Central memory CD8-positive, alpha-beta T cell (primary cell): ENCODE measurements at regions not wholly inside any gene's neighbourhood (a gene's known extent, or its start where the extent isn't known, plus 50 kb on each side); places are given as distances from the start of the nearest gene placed in this dataset.
"Not testable (repeated sequence)": the region's sequence is repeated elsewhere in the genome, so short reads cannot be mapped to it uniquely, and the experiment has no call there.

Source experiments
- ATAC-seq: fragments of 150-1000 bp; cut with Tn5 transposase; replicated peaks from 2 replicates; pipeline ENCODE4 v1.10.0; 2022; ENCODE audit warnings: mild to moderate bottlenecking, moderate FRiP score, moderate number of reproducible peaks; ENCODE audit not compliant: poor library complexity, severe bottlenecking; ENCODE audit errors: extremely low read depth
- DNase-seq, 2 donors: peaks; one replicate each; pipeline ENCODE4 v3.0.0; 2021; ENCODE audit warnings: low spot score in 2 of 2
- H3K27ac Mint-ChIP-seq: one replicate; pipeline ENCODE4 v1.8.0; 2022; ENCODE audit warnings: low read depth, mild to moderate bottlenecking, moderate library complexity, mixed read lengths
- H3K27me3 Mint-ChIP-seq: one replicate; pipeline ENCODE4 v1.8.0; 2022; ENCODE audit warnings: mixed read lengths
- H3K36me3 Mint-ChIP-seq: one replicate; pipeline ENCODE4 v1.8.0; 2022; ENCODE audit warnings: mild to moderate bottlenecking, moderate library complexity, mixed read lengths; ENCODE audit not compliant: insufficient read depth
- H3K4me1 Mint-ChIP-seq: one replicate; pipeline ENCODE4 v1.8.0; 2022; ENCODE audit warnings: mixed read lengths
- H3K4me3 Mint-ChIP-seq: one replicate; pipeline ENCODE4 v1.8.0; 2022; ENCODE audit warnings: mild to moderate bottlenecking, moderate library complexity, mixed read lengths
- H3K9me3 Mint-ChIP-seq: one replicate; pipeline ENCODE4 v1.8.0; 2022; ENCODE audit warnings: mixed read lengths

DNA sequence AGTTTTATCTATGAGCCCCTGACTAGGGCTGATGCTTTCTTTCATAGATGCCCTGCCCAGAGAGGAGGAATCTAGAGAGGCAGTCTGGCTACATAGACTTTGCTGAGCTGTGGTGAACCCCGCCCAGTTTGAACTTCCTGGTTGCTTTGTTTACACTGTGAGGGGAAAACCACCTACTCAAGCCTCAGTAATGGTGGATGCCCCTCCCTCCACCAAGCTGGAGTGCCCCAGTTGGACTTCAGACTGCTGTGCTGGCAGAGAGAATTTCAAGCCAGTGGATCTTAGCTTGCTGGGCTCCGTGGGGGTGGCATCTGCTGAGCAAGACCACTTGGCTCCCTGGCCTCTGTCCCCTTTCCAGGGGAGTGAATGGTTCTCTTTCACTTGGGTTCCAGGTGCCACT, 792.3 kb upstream of the MANEA start:
- H3K27ac Mint-ChIP-seq, H3K4me1 Mint-ChIP-seq, H3K27me3 Mint-ChIP-seq, DNase-seq, H3K36me3 Mint-ChIP-seq, ATAC-seq, H3K4me3 Mint-ChIP-seq: not testable (repeated sequence)
- H3K9me3 Mint-ChIP-seq: peaks cover 34% of the 10 kb centered on the region

DNA sequence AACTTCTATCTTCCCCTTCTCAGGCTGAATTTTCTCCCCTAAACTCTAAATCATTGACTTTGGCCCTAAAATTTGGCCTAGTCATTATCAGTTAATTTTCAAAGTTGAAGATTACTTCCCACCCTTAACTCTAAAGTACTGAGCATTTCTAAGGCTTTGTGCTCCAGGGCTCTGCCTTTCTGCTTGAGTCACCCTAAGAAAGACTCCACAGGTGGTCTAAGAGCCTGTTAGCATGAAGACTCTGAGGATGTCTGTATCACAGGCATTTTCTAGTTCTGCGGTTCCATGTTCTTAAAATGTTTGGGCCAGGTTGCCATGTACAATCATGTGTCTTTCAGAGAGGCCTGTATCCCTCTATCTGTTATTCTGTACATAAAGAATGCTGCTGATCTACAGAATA, 808.1 kb upstream of the MANEA start:
- Mint-ChIP-seq H3K4me3 (no peak overlapping the region), H3K4me1 (no peaks in the 10 kb centered on the region), H3K9me3 (no peaks in the 10 kb centered on the region), H3K36me3 (no peaks in the 10 kb centered on the region), H3K27me3 (no peaks in the 10 kb centered on the region), H3K27ac (no peak overlapping the region)
- ATAC-seq (no peak), DNase-seq (no peak)

DNA sequence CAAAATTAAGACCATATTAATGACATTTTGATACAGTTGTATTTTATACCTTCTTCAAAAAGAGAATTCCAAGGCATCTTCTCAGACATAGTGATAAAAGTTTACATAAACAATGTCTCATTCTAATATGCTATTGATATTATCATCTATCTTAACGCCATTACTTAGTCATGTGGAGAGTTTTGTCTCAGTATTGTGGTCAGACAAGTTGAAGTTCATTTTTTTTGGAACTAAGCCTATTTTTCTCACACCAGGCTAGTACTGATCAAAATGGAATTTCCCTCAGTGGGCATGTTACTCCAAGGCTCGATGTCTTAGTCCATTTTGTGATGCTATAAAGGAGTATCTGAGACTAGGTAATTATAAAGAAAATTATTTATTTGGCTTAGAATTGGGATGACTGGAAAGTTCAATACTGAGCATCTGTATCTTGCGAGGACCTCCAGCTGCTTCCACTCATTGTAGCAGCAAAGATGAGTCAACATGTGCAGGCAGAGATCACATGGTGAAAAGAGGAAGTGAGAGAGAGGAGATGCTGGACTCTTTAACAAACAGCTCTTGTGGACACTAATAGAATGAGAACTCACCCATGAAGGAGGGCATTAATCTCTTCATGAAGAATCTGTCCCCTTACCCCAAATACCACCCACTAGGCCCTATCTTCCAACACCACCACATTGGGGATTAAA, 825.5 kb upstream of the MANEA start:
- H3K36me3 Mint-ChIP-seq: no peaks in the 10 kb centered on the region
- H3K27ac Mint-ChIP-seq: no peak overlapping the region
- peaks cover 13% of the 10 kb centered on the region for H3K9me3 Mint-ChIP-seq
- no peaks in the 10 kb centered on the region for H3K4me1 Mint-ChIP-seq
- no peaks in the 10 kb centered on the region for H3K27me3 Mint-ChIP-seq
- ATAC-seq (no peak), DNase-seq (no peak)
- no peak overlapping the region for H3K4me3 Mint-ChIP-seq

DNA sequence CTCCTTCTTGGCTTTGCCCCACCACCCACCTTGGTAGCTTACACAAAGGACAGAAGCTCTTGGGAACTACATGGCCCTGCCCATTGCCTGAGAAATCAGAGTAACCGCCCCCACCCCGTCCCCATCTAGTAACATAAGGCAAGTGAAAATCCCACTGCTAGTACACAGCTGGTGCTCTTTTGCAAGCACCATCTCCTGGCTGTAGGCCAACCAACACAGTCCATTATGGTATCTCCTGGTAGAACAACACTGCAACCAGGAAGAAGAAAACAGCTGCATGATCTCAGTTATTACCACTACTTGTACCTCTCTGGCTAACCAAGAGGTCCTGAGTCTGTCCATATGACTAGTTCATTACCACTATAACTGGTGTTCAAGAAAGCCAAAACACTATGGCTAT, 841.1 kb upstream of the MANEA start:
- ATAC-seq (no peak), DNase-seq (no peak)
- peaks cover 31% of the 10 kb centered on the region for H3K9me3 Mint-ChIP-seq
- no peaks in the 10 kb centered on the region for H3K27me3 Mint-ChIP-seq
- no peaks in the 10 kb centered on the region for H3K4me1 Mint-ChIP-seq
- no peak overlapping the region for H3K4me3 Mint-ChIP-seq
- H3K27ac Mint-ChIP-seq: no peak overlapping the region
- H3K36me3 Mint-ChIP-seq: no peaks in the 10 kb centered on the region

DNA sequence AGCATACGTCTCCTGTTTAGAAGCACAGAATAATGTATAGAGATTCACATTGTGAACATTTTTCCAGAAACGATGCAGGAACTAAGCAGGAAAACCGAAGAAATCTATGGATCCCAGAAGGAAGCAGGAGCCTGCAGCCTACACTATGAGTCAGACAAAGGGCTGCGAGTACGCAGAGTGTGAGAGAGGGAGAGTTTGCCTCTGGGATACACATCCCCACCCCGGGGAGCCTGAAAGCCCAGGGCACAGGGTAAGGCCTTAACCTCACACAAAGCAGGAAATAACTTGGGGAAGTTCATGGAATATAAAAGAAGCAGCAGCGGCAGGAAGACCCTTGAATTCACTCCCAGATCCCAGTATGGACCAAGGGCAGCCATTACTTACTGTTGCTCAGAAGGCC, 842.1 kb upstream of the MANEA start:
- no peak overlapping the region for H3K27ac Mint-ChIP-seq
- H3K36me3 Mint-ChIP-seq: no peaks in the 10 kb centered on the region
- DNase-seq (no peak), ATAC-seq (no peak)
- no peak overlapping the region for H3K4me3 Mint-ChIP-seq
- H3K9me3 Mint-ChIP-seq: peaks cover 23% of the 10 kb centered on the region
- H3K4me1 Mint-ChIP-seq: no peaks in the 10 kb centered on the region
- H3K27me3 Mint-ChIP-seq: no peaks in the 10 kb centered on the region

DNA sequence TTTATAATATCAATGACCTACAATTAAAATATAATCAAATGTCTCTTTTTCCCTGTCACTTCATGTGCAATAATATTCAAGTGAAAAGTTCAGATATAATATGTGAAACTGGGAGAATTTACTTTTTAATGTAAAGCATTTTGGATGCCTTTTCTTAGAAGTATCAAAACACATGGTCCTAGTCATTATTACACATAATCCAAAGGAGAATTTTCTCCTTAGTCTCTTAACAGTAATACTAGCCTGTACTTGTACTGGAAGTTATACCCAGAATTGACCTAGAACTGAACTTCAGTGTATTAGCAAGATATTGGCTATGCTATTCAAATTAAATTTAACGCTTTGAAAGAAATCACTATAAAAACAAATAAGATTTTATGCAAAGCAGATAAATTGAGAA, 842.6 kb upstream of the MANEA start:
- H3K27me3 Mint-ChIP-seq: no peaks in the 10 kb centered on the region
- no peak for DNase-seq
- no peak overlapping the region for H3K4me3 Mint-ChIP-seq
- ATAC-seq: no peak
- no peaks in the 10 kb centered on the region for H3K4me1 Mint-ChIP-seq
- H3K36me3 Mint-ChIP-seq: no peaks in the 10 kb centered on the region
- peaks cover 18% of the 10 kb centered on the region for H3K9me3 Mint-ChIP-seq
- no peak overlapping the region for H3K27ac Mint-ChIP-seq

DNA sequence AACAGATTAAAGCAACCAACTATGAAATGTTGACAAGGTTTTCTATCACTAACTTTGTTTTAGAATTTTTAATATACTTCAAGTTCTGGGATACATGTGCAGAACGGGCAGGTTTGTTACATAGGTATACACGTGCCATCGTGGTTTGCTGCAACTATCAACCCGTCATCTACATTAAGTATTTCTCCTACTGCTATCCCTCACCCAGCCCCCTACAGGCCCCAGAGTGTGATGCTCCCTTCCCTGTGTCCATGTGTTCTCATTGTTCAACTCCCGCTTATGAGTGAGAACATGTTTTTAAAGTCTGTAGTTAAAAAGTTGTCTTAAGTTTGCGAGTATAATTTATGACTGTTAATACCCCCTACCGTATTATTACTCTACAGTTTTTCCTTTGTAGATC, 844.3 kb upstream of the MANEA start:
- H3K27me3 Mint-ChIP-seq: no peaks in the 10 kb centered on the region
- H3K36me3 Mint-ChIP-seq: no peaks in the 10 kb centered on the region

DNA sequence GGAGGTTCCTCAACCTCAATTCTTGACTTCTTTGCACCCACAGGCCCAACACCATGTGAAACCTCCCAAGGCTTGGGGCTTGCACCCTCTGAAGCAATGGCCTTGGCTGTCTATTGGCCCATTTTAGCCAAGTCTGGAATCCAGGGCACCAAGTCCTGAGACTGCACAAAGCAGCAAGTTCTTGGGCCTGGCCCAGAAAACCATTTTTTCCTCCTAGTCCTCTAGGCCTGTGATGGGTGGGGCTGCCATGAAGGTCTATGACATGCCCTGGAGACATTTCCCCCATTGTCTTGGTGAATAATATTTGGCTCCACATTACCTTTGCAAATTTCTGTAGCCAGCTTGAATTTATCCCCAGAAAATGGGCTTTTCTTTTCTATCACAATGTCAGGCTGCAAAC, 849.6 kb upstream of the MANEA start:
- DNase-seq: no peak
- ATAC-seq: no peak
- no peaks in the 10 kb centered on the region for H3K27me3 Mint-ChIP-seq
- no peak overlapping the region for H3K4me3 Mint-ChIP-seq
- no peaks in the 10 kb centered on the region for H3K36me3 Mint-ChIP-seq
- peaks cover 27% of the 10 kb centered on the region for H3K9me3 Mint-ChIP-seq
- no peaks in the 10 kb centered on the region for H3K4me1 Mint-ChIP-seq
- H3K27ac Mint-ChIP-seq: no peak overlapping the region

More for the DNA sequence above, 844.3 kb upstream of the MANEA start:
- Mint-ChIP-seq H3K4me3 (no peak overlapping the region), H3K27ac (no peak overlapping the region), H3K9me3 (peaks cover 17% of the 10 kb centered on the region), H3K4me1 (no peaks in the 10 kb centered on the region)
- DNase-seq (no peak), ATAC-seq (no peak)

DNA sequence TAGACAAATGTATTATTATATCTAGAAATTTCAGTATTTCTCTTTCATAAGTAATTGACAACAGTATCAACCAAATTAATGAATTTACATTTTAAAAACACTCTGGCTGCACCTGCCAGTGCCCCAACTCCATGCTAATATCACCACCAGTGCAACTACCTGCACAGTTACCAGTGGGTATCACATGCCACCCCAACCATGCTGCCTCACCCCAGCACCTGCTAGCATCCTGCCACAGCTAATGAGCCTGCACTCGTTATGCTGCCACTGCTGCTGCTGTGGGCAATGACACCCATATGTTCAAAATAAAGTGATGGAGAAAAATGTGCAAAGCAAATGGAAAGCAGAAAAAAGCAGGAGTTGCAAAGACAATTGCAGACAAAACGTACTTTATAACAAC, 855.9 kb upstream of the MANEA start:
- no peaks in the 10 kb centered on the region for H3K36me3 Mint-ChIP-seq
- H3K4me1 Mint-ChIP-seq: no peaks in the 10 kb centered on the region
- no peak overlapping the region for H3K27ac Mint-ChIP-seq
- H3K27me3 Mint-ChIP-seq: no peaks in the 10 kb centered on the region
- ATAC-seq (no peak), DNase-seq (no peak)
- no peak overlapping the region for H3K4me3 Mint-ChIP-seq
- peaks cover 29% of the 10 kb centered on the region for H3K9me3 Mint-ChIP-seq

DNA sequence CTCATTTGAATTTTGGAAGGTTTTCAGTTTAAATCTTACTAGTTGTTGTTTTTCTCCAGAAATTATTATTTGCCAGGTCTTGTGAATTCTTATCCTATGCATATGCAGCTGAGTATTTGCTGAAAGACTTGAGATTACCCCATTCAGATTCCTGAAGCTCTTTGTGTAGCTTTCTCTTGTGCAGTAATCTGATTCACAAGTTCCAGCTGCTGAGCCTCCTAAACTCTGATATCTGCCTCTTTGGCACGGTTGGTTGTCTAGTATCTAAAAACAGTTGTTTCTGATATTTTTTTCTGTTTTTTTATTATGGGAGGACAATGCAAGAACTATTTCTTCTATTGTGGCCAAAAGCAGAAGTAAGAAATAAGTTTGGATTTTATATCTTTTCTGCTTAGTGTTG, 863.9 kb upstream of the MANEA start:
- Mint-ChIP-seq H3K4me1 (no peaks in the 10 kb centered on the region), H3K4me3 (no peak overlapping the region), H3K9me3 (peaks cover 17% of the 10 kb centered on the region), H3K27me3 (no peaks in the 10 kb centered on the region), H3K36me3 (no peaks in the 10 kb centered on the region), H3K27ac (no peak overlapping the region)
- DNase-seq: no peak
- ATAC-seq: no peak

DNA sequence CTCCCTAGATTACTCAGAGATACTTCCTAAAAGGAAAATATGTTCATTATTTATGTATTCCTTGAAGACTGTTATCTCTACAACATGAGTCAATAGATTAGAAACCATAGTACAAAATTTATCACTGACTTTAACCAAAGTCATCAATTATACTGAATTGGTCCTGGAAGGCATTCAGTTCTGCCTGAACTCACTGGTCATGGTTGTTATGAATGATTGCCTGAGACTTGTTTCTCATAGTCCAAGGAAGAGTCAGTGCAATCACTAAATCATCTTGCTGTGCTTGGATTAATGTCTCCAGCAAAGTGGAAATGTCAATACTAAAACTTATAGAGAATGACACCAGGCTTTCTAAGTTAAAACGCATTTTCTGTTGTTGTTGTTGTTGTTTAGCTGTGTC, 878.6 kb upstream of the MANEA start:
- no peak overlapping the region for H3K4me3 Mint-ChIP-seq
- H3K27me3 Mint-ChIP-seq: no peaks in the 10 kb centered on the region
- ATAC-seq (no peak), DNase-seq (no peak)
- H3K4me1 Mint-ChIP-seq: no peaks in the 10 kb centered on the region
- no peak overlapping the region for H3K27ac Mint-ChIP-seq
- no peaks in the 10 kb centered on the region for H3K36me3 Mint-ChIP-seq
- H3K9me3 Mint-ChIP-seq: peaks cover 5% of the 10 kb centered on the region

DNA sequence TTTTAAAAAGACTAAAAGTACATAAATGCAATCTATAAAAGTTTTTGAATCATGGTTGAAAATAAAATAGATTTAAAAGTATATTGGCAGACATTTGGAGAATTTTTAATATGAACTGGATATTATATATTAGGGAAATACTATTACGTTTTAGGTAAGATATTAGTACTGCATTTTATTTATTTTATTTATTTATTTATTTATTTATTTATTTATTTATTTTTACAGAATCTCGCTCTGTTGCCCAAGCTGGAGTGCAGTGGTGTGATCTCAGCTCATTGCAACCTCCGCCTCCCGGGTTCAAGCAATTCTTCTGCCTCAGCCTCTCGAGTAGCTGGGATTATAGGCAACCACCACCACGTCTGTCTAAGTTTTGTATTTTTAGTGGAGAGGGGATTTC, 890.1 kb upstream of the MANEA start:
- H3K27ac Mint-ChIP-seq, DNase-seq, H3K4me3 Mint-ChIP-seq, ATAC-seq, H3K4me1 Mint-ChIP-seq, H3K27me3 Mint-ChIP-seq, H3K36me3 Mint-ChIP-seq: not testable (repeated sequence)
- H3K9me3 Mint-ChIP-seq: peaks cover 11% of the 10 kb centered on the region

DNA sequence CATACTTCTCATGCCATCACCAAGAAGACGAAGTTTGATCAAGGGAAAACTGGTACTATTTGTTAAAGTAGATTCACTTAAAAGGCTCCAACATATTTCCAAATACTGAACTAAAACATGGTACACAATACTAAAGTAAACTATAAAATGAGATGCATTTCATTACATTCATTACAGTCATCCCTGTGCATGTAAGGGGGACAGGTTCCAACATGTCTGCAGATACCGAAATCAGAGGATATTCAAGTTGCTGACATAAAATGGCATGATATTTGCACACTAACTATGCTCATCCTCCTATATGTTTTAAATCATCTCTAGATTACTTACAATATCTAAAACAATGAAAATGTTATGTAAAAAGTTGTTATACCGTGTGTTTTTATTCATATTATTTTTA, 893.9 kb upstream of the MANEA start:
- Mint-ChIP-seq H3K4me3 (no peak overlapping the region), H3K27ac (no peak overlapping the region), H3K9me3 (peaks cover 14% of the 10 kb centered on the region), H3K27me3 (no peaks in the 10 kb centered on the region), H3K36me3 (no peaks in the 10 kb centered on the region), H3K4me1 (no peaks in the 10 kb centered on the region)
- ATAC-seq (no peak), DNase-seq (no peak)
